Tibial nerve (tissue), 4 donors: ENCODE measurements at regions not wholly inside any gene's neighbourhood (a gene's known extent, or its start where the extent isn't known, plus 50 kb on each side); places are given as distances from the start of the nearest gene placed in this dataset.

Experiments
- CTCF ChIP-seq, 5 experiments: fragments of 200-600 bp in 3 of 5; fragments of 450-650 bp in 2 of 5; sonication (generic) in 3 of 5; IDR thresholded peaks; one replicate each; pipeline ENCODE4 v1.5.1; 2016 to 2019; ENCODE audit warnings: antibody characterized with exemption in 5 of 5, mild to moderate bottlenecking in 3 of 5, moderate library complexity in 2 of 5
- EP300 ChIP-seq, 2 donors: sonication (generic); formaldehyde crosslinking; IDR thresholded peaks; one replicate each; pipeline ENCODE4 v1.6.1; 2017; ENCODE audit warnings: antibody characterized with exemption in 2 of 2, mild to moderate bottlenecking in 1 of 2

GRCh38 chr9:86838519-86839497, 108.5 kb downstream of the GAS1 start:
- TF ChIP-seq EP300 (IDR thresholded peaks at IDR 0.05) (peak in 1 of 2 donors; percentile 8), CTCF (IDR thresholded peaks at IDR 0.05) (no peak)
